GM06990 (cell line): ENCODE measurements at regions not wholly inside any gene's neighbourhood (a gene's known extent, or its start where the extent isn't known, plus 50 kb on each side); places are given as distances from the start of the nearest gene placed in this dataset.

Source experiments
- DNase-seq: peaks from one replicate; pipeline ENCODE4 v3.0.0-alpha.2; 2011; ENCODE audit not compliant: insufficient read length; ENCODE audit errors: extremely low read depth
- H3K27me3 ChIP-seq: replicated peaks from 2 replicates; pipeline ENCODE4 v1.6.0; 2011; ENCODE audit warnings: low read length; ENCODE audit not compliant: control insufficient read depth, insufficient read depth
- H3K36me3 ChIP-seq: 2 replicates; pipeline ENCODE4 v1.5.1; 2011; ENCODE audit warnings: low read length; ENCODE audit not compliant: control insufficient read depth, insufficient read depth
- H3K4me3 ChIP-seq: replicated peaks from 2 replicates; pipeline ENCODE4 v1.5.1; 2011; ENCODE audit warnings: low read depth, mild to moderate bottlenecking, control low read depth, low read length
- TF ChIP-seq, protein P1 (sequence below): IDR thresholded peaks from 2 replicates; pipeline ENCODE4 v1.5.1; 2011; ENCODE audit warnings: low read length, control low read depth, mild to moderate bottlenecking, inconsistent platforms; ENCODE audit not compliant: insufficient read depth, poor library complexity, severe bottlenecking

DNA sequence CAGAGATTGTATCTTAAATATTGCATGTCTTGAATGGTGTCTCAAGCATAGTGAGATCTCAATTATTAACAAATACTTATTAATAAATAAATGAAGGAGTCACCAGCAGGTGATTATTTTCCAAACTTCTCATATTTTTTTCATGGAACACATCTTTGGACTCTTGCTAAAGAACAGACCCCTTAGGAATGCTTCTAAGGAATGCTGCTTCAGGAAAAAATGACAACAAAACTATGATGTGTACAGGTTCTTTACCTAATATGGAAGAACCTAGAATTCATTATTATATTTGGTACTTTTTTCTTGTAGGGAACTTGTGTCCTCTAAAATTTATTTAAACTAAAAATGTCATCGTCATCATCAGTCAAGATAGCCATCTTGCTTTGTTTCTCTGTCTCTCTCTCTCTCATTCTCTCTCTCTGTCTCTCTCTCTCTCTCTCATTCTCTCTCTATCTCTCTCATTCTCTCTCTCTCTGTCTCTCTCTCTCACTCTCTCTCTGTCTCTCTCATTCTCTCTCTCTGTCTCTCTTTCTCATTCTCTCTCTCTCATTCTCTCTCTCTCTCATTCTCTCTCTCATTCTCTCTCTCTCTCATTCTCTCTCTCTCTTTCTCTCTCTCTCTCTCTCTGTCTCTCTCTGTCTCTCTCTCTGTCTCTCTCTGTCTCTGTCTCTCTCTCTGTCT, 63.0 kb upstream of the ETS2 start:
- H3K36me3 ChIP-seq = no peaks in the 10 kb centered on the region
- TF ChIP-seq, protein P1, sequence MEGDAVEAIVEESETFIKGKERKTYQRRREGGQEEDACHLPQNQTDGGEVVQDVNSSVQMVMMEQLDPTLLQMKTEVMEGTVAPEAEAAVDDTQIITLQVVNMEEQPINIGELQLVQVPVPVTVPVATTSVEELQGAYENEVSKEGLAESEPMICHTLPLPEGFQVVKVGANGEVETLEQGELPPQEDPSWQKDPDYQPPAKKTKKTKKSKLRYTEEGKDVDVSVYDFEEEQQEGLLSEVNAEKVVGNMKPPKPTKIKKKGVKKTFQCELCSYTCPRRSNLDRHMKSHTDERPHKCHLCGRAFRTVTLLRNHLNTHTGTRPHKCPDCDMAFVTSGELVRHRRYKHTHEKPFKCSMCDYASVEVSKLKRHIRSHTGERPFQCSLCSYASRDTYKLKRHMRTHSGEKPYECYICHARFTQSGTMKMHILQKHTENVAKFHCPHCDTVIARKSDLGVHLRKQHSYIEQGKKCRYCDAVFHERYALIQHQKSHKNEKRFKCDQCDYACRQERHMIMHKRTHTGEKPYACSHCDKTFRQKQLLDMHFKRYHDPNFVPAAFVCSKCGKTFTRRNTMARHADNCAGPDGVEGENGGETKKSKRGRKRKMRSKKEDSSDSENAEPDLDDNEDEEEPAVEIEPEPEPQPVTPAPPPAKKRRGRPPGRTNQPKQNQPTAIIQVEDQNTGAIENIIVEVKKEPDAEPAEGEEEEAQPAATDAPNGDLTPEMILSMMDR = no peak

DNA sequence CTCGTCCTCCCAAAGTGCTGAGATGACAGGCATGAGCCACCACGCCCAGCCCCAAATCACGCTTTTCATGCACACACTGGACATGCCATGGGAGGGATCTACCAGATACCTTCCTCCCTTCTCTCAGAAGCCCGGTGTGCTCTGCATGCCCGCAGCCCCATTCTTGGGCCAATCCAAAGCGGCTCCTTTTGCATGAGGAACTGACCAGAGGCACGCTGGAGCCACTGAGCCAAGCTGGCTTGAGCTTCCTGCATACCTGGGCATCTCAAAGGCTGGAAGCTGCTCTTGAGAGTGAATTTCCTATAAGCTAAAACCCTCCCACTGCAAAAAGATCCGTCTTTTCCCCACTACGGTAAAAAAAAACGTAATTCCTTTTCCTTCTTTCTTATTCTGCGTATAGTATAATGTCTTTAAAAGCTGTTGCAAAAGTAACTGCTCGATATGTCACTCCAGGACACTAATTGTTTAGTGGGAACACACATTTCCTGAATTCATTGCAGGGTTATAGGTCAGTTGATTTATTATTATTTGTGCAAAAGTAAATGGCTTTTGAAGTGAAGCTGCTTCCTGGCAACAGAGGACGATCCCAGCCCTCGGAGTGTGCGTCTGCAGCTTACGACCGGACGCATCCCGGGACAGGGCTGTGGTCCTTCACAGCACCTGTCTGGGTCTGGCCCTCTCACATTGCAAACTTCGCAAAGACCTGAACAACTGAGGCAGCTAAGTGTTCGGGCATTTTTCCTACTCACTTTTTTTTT, 61.8 kb upstream of the ETS2 start:
- no peak for DNase-seq

More for the DNA sequence above, 63.0 kb upstream of the ETS2 start:
- Histone ChIP-seq H3K27me3 (no peaks in the 10 kb centered on the region), H3K4me3 (no peak overlapping the region)
- DNase-seq = no peak

DNA sequence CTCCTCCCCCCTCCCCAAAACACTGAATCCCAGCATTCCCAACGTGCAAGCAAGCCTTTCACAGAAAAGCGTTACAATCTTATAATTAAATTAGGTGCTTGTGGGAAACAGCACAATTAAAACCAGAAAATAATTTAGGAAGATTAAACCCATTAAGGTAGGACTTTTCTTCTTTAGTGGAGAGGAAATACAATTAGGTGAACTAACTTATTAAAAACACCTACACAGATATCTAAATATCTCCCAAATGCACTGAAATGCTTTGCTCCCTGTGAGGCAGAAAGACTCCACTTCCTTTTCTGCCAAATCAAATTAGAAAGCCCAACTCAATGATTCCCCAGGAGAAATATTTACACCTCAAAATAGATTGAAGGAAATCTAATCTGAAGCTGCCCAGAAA, 60.9 kb upstream of the ETS2 start:
- Histone ChIP-seq H3K36me3 (no peaks in the 10 kb centered on the region), H3K27me3 (no peaks in the 10 kb centered on the region), H3K4me3 (no peak overlapping the region)
- TF ChIP-seq, protein P1 = no peak
- no peak for DNase-seq

More for the DNA sequence above, 61.8 kb upstream of the ETS2 start:
- Histone ChIP-seq H3K36me3 (no peaks in the 10 kb centered on the region), H3K4me3 (no peak overlapping the region), H3K27me3 (no peaks in the 10 kb centered on the region)
- TF ChIP-seq, protein P1 = no peak

DNA sequence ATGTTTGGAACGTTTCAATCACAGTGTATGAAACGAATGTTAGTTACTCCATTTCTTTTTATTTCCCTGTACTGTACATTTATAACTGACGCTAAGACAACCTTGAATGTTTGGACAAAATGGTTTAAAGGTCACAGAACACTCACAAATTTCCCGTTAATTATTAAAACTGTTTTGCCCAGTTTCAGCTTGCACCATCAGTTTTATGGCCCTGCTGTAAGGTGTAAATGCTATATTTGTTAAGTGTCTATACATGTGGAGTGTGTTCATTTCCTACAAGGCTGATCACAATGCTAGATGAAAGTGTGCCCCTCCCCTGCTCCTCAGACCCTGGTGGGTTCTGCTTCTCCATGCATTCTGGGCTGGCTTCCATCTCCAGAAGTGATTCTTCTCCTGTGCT, 57.9 kb upstream of the ETS2 start:
- no peak overlapping the region for H3K4me3 ChIP-seq
- no peak for DNase-seq
- TF ChIP-seq, protein P1 = no peak
- no peaks in the 10 kb centered on the region for H3K36me3 ChIP-seq
- peaks cover 2% of the 10 kb centered on the region; the same call in 1 of the 2 replicates for H3K27me3 ChIP-seq

DNA sequence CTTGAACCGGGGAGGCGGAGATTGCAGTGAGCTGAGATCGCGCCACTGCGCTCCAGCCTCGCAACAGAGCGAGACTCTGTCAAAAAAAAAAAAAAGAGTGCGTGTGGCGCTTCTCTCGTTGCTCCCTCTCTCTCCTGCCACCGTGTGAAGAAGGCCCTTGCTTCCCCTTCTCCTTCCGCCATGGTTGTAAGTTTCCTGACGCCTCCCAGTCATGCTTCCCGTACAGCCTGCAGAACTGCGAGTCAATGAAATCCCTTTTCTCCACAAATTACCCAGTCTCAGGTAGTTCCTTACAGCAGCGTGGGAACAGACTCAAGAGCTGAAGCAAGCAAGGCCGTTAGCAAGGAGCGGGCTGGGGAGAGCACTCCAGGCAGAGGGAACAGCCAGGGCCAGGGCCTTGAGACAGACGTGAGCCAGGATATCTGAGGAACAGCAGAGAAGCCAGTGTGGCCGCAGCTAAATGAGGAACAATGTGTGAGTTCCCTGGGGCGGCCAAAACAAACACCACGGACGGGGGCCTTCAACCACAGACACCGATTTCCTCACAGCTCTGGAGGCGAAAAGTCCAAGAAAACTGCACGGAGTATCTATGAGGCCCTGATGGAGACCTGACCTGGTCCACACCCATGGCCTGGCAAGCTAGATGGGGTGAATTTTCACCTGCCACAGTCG, 54.2 kb upstream of the ETS2 start:
- DNase-seq = no peak
- TF ChIP-seq, protein P1 = no peak
- Histone ChIP-seq H3K27me3 (peaks cover 2% of the 10 kb centered on the region; the same call in 1 of the 2 replicates), H3K36me3 (no peaks in the 10 kb centered on the region), H3K4me3 (no peak overlapping the region)
